HG03039 (cell line): ENCODE measurements at regions not wholly inside any gene's neighbourhood (a gene's known extent, or its start where the extent isn't known, plus 50 kb on each side); places are given as distances from the start of the nearest gene placed in this dataset.

ENCODE experiments used
- ATAC-seq: cut with Tn5 transposase; IDR thresholded peaks from one replicate; pipeline ENCODE4 v1.9.1; 2021; ENCODE audit warnings: mild to moderate bottlenecking, moderate library complexity; ENCODE audit not compliant: unreplicated experiment

DNA sequence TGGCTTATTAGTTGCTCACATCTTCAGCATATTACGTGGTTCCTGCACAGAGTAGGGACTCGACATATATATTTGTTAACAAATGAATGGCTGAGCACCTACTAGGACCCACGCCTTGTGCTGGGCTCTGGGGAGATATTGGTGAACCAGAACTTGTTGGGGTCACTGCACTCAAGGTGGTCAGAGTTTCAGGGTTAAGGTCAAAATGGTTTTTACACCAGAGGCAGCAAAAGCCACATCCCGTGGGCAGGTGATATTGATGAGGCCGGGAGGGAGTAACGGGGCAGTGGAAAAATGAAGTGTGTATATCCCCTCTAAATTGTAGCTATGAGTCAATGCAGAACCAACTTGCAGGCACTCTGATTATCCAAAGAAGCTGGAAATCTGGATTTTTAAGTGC lies 136.5 kb upstream of the KLF4 start:
- ATAC-seq, result no peak

DNA sequence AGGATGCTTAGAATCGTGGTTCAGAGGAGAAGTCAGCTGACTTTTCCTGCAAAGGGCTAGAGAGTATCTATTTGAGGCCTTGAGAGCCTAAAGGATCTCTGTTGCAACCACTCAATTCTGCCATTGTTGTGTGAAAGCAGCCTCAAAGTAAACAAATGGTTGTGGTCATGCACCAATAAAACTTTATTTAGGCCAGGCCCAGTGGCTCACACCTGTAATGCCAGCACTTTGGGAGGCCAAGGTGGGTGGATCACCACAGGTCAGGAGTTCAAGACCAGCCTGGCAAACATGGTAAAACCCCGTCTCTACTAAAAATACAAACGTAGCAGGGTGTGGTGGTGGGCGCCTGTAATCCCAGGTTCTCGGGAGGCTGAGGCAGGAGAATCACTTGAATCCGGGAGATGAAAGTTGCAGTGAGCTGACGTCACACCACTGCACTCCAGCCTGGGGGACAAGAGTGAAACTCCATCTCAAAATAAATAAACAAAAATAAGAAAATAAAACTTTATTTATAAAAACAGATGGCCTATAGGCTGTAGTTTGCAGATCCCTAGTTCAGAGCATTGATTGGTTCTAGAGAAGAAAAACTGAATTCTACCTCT lies 135.9 kb upstream of the KLF4 start:
- ATAC-seq, result no peak

DNA sequence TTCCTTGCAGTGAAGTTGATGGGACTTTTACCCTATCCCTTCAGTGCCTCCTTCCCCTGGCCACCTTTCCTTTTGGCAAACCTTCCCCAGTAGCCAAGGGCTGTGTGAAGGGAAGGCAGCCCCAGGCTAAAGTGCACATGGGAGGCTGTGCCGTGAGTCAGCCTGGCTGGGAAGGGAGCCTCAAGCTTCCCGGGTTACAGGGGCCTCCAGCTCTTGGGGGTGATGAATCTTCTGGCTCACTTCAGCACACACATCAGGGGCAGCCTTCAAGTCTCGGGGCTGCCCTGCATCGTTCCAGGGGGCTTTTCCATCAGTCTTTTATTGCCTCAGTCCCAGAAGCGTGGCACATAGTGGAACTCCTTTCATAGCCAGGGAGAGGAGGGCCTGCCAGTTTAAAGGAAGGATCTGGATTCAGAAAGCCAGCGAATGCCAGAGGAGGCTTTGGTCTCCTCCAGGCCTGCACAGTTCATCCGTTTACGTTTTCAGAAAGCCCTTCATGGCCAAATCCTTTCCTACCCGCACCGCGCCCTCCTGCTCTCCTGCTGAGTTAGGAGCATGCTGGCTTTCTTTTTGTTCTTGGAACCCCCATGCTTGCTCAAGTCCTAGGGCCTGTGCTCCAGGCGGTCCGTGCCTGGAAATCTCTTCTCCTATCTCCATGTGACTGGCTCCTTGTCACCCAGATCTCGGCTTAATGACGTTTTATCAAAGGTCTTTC lies 134.8 kb upstream of the KLF4 start:
- no peak for ATAC-seq

DNA sequence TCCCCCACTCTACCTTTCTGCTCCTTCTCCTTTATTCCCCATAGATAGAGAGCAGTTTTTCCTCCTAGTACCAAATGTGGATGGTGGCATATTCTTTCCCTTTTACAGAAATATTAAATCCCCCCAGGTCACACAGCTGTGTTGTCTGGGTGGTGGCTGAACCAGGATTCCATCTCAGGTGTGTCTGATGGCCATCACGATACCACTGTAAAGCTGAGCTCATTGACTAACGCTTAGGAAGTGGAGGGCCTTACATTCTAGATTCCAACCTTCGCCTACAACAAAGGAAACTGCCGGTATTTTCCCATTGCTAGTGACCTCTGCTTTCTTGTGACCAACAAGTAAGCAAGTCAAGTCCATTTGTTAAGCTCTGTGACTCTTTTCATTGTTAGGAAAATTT lies 131.9 kb upstream of the KLF4 start:
- ATAC-seq, result no peak

DNA sequence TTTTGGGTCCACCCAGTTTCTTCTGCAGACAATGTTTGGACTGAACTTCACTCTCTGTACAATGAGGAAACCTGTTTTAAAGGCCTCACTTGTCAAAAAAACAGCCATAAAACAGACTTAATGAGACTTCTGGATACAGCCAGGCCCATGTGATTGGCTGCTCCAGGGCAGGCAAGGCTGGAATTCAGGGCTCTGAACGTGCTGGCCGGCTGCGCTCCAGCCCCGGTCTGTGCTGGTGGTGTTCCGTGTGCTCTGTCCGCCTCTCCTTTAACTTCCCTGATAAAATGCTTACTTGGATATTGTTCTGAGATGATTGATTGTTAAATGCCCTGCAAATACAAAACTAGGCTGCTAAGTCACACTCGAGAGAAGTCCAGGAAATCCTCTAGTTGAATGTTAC lies 131.2 kb upstream of the KLF4 start:
- no peak for ATAC-seq

DNA sequence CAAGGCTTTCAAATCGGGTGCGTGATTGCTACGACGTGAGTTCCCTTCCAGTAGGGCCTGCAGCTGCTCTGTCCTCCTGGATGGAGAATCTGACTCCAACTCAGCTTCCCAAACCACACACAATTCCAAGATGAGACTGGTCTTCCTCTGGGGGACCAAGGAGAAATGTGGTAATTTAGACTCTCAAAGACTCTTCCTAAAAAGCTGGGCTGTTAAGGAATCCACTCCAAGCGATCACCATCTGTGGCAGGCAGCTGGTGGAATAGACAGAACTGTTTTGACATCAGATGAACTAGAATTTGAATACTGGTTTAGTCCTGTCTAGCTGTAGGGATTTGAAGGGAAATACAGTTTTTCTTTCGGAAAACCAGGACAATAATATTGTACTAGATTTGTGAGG lies 130.7 kb upstream of the KLF4 start:
- no peak for ATAC-seq

DNA sequence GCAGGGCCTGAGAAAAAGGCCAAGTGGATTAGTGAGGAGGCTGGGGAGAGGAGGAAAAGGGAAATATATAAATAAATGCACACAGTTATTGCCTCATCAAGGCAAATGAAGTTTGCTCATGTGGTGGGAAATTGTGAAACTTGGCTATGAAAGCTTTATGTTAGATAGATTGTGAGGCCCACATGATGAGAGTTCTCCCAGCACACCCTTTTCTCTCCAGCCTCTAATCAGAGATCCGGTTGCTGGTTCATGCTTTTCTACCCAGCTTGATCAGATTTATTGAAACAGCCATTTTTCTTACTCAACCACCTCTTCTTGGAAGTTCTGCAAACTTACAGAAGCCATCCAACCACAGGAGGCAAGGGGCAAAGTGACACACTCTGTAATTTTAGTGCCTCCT lies 125.8 kb upstream of the KLF4 start:
- ATAC-seq, result no peak

DNA sequence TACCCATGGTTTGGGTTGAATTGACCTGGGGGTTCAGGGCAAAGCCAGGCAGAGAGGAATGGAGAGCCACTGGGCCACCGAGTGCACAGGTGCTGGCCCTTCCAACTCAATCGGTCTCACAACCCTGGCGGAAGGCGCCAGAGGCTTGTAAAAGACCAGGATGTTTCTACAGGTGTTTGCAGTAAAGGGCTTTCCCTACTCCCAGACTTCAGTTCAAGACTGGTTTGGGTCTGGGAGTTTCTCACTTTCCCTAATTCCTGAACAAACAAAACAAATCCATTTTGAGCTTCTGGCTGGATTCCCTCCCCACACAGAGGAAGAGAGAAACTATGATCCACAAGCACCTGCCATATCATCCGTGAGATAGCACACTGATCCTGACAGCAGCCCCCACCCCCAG lies 125.2 kb upstream of the KLF4 start:
- no peak for ATAC-seq

DNA sequence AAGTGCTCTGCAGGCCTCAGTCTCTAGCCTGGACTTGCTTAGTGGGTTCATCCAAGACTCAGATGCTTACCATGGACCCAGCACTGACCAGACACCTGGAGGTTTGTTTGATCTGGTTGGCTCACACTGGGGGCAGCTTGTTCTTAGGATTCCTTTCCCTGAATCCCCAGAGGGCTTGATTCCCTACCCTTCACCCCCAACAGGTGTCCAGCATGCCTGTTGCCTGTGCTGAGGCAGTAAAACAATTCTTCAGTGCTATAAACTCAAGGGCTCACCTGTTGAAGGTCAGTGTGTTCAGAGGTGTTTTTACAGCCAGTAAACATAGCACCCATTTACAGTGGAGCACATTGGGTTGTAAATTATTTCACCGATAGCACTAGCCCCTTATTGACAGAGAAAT lies 123.8 kb upstream of the KLF4 start:
- no peak for ATAC-seq

DNA sequence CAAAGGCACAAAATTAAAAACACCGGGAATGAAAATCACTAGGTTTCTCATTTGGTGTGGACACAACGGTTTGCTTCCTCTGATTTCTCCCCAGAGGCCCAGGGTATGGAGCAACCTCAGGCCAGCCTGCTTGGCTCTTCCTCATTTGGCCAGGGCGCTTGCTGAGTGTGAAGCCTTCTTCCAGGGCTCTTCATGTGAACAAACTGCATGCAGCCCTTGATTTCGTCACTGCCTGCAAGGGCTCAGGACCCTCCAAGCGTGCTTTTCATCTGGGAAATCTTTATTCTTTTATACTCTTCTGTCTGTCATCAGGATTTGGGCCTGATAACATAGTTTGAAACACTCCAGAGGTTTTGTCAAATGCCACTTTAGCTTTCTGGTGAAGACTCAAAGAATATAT lies 122.6 kb upstream of the KLF4 start:
- no peak for ATAC-seq

DNA sequence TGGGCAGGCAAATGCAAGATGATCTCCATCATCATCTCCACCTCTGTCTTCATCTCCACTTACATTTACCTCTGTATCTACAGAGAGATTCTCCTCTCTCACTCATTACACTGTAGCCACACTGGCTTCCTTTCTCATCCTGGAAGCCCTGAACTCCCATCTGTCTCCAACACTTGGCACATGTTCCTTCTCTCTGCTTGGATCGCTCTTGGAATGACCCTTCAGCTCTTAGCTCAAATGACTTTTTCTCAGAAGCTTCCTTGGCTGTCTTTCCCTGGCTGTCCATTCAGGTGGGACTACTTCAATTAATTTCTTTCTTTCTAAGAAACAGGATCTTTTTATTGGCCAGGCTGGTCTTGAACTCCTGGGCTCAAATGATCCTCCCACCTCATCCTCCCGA lies 120.0 kb upstream of the KLF4 start:
- ATAC-seq, result no peak

DNA sequence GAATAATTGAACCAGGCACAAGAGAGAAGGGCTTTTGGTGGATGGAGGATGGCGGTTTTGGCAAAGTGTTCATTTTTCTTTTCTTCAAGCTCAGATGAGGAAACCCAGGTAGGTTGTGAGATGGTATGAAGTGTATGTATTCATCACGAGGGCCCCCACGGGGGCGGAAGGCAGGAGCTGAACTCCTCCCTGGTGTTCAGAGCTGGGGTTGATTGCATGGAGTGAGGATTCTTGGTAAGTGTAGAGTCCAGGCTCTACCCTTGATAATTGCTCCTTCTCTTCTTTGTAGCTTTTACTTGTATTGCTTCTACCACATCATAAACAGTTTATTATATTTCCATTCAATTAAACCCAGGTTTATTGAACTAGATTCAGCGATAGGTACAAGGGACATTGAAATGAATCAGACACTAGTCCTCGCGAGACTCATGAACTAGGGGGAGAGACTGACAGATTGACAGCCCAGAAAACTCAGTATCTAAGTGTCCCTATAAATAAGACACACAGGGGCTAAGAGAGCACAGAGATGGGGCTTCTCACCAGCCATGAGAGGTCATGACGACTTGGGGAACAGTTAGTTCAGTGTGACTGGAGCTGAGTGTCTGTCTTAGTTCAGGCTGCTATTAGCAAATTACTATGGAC lies 116.7 kb upstream of the KLF4 start:
- no peak for ATAC-seq

DNA sequence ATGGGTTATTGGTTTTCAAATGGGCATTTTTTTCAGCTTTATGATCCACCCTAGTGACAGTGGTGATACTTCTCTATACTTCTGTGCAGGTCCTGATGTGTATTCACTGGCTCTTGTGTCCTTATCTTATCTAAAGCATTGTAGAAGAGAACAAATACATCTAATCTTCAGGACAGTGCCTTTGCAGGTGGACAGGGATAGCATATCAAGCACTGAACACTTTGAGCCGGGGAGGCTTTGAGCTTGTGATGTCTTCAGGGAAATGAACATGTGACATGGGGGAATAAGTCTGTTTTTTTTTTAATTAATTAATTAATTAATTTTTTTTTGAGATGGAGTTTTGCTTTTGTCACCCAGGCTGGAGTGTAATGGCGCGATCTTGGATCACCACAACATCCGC lies 115.5 kb upstream of the KLF4 start:
- ATAC-seq, result no peak

DNA sequence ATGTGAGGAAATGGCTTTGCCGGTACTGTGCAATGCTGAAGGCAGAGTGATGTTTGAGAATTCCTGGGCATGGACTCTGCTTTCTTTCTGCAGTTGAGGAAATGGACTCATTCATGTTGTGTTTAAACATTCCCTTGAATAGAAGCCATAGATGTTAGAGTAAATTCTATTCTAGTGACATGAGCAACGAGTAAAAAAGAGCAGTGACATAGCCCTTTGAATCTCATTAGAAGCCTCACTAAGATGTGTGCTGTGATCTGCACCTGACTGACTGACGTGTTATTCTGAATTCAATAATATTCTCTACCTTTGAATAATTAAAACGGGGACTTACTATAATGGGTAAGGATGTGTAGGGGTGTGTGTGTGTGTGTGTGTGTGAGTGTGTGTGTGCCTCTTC lies 113.7 kb upstream of the KLF4 start:
- no peak for ATAC-seq

DNA sequence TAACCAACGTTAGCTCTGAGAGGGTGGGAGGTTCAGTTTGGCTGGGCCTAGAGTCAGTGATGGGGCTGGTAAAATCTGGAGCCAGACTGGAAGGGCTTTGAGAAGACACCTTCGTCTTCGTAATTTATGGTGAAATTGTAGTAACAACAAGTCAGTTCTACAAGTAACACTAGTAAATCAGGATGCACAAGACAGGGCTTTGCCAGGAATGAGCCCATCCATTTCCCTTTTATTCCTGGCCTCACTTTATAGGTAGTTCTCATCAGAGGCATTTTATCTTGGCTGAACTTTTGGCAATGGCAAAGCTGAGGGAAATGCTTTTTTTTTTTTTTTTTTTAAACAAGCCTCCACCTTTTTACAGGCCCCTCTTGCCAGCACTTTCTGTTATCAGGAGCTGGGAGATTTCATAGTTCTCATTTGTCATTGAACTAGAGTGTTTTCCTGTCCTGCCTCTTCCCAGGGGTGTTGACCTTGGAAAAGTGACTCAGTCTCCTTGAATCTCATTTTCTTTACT lies 110.5 kb upstream of the KLF4 start:
- ATAC-seq, result no peak

DNA sequence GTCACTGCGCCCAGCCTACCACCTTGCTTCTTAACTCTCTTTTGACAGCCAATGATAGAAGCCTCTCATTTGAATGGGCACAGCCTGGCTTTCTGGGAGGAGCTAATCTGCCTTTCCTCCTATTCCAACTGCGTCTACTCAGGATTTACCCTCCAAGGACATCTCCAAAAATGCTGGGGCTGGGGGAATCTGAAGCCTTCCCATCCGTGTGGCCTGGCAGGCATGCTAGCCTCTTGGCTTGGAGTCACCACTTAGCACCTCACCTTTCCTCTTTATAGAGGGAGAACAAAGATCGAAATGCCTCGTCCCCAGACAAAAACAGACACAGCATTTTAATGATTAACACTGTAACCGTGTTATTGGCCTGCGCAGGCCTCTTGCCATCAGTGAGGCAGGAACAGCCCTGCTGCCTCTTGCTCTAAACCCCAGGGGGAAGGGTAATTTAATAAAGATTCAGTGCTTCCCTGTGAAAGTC lies 108.2 kb upstream of the KLF4 start:
- no peak for ATAC-seq

DNA sequence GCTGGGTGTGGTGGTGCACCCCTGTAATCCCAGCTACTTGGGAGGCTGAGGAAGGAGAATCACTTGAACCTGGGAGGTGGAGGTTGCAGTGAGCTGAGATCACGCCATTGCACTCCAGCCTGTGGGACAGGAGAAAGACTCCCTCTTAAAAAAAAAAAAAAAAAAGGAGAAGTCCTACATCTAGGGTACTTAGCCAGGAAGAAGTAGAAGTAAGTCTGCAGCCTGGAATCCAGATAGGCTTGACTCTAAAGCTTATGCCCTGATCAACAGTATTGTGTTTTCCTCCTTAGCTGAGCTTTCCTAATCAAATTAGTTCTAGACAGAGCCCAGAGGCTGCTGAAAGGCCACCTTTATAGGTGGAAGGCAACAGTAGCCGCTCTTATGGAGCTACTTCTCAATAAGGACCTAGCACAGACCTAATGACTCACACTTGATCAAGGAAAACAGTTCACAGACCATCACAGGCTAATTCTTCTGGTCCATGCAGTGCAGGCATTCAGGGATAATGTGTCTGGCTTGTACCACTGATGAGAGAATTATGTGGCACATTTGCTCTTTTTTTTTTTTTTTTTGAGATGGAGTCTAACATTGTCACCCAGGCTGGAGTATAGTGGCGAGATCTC lies 105.5 kb upstream of the KLF4 start:
- no peak for ATAC-seq

DNA sequence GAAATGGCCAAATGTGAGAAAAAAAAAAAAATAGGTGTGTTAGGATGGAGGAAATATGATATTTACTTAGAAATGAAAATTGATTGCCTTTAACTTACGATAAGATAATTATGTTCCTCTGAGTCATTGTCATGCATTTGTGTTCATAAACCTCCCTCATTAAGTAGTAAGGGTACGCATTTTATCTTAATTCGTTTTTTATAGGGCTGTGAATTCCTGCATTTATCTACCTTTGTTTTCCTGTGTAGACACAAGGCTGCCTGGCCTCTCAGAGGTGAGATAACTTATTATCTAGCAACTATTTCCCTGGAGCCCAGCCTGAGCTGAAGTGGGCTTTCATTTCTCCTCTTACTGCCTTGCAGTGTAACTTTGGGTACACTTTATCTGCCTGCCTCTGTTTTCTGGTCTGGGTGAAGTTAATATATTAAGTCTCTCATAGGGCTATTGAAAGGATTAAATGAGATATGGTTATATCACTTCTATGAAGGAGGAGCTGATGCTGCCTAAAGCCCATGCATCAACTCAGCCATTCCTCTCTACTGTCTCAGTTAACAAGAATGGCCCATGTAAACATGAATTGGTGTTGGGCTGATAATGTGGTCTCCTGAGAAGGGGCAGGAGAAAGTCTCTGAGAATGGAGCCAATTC lies 103.8 kb upstream of the KLF4 start:
- no peak for ATAC-seq

DNA sequence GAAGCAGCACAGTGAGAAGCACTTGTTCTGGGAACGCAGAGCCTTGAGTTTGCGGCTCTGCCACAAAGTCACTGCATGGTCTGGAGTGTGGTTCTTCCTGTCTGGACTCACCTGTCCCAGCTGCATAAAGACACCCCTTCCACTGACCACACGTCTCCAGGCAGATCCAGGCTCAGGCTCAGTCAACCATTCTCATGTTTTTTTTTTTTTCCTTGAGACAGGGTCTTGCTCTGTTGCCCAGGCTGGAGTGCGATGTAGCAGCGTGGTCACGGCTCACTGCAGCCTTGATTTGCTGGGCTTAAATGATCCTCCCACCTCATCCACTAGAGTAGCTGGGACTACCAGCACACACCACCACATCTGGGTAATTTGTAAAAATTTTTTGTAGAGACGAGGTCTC lies 102.9 kb upstream of the KLF4 start:
- ATAC-seq, result no peak

DNA sequence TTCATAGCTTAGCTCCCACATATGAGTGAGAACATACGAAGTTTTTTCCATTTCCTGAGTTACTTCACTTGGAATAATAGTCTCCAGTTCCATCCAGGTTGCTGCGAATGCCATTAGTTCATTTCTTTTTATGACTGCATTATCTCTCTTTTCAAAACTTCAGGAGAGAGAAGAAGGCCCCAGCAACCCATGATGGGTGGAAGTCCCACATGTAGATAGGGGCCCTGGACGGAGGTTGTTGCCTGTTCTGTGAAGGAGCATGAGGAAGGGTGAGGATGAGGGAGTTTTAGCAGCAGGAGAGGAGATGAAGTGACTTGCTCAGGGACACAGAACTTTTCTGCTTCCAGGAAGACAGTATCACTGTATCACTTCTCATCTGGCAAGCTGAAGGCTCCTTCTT lies 102.2 kb upstream of the KLF4 start:
- no peak for ATAC-seq

DNA sequence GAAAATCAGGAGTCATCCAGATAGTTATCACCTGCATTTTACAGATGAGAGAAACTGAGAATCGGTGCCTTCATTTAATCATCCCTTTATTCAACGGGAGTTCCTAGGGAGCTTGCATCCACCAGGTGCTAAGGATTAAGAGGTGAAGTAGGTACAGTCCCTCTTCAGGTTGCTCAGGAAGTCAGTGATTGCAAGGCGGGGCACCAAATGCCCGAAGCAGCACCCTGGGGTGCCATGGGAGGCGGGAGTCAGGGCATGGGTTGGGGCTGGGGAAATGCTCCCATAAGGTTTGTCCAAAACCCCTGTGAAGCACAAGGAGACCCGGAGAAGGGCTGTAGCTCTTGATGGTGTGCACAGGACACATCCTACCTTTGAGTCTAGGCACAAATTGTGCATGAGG lies 98.8 kb upstream of the KLF4 start:
- no peak for ATAC-seq
